ENCODE measurements at regions not wholly inside any gene's neighbourhood (a gene's known extent, or its start where the extent isn't known, plus 50 kb on each side); places are given as distances from the start of the nearest gene placed in this dataset.

DNA sequence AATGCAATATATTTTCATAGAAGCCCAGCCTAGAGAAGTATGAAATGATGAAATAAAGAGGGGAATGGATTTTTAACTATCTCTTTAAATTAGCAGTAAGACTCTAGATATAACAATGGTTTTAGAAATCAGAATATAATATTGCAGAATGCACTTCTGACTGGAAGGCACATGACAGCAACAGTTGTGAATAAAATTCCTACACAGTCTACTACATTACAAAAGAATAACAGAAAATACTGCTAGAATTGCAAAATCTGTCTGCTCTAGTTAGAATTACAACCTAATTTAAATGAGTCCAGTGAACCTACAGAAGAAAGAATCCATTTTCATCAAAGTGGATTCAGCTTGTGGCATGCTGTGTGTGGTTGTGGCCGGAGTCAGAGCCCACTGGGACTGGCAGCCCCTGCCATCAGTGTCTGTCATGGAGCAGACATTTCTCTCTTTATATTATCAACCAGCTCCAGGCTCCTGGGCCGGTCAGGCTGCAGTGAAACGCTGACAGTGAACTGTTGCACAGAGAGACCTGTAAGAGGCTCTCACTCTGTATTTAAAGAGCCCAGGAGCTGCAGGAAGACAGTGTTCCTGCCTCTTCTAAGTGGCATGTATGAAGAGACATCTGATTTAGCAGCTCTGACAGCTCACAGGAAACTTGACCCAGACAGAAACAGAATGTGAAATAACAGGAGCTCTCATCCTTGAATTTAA lies 1523.8 kb upstream of the CADM2 start:
- no peaks in the 10 kb centered on the region for H3K4me1 ChIP-seq (ENCODE audit: insufficient read depth)
- H3K27me3 ChIP-seq (replicated peaks; ENCODE audit: insufficient read depth) = no peaks in the 10 kb centered on the region
- H3K9ac ChIP-seq = no peak overlapping the region
- 7 to 8% methylated on average over 3 of the region's 3 CpGs for WGBS, 2 experiments (ENCODE audit: low coverage in 1 of 2, low lambda C conversion rate in 2 of 2, missing lambda C conversion rate in 2 of 2)
- no peaks in the 10 kb centered on the region for H3K9me2 ChIP-seq (ENCODE audit: insufficient read depth)
- H3K27ac ChIP-seq = no peak overlapping the region
- no peaks in the 10 kb centered on the region for H3F3A ChIP-seq (ENCODE audit: insufficient read depth)
- no peaks in the 10 kb centered on the region for H4K20me1 ChIP-seq (ENCODE audit: insufficient read depth)
- H3K79me2 ChIP-seq (ENCODE audit: insufficient read depth) = no peaks in the 10 kb centered on the region
- no peak overlapping the region for H3K4me2 ChIP-seq (ENCODE audit: unreplicated experiment)
- in situ Hi-C loops (cut with MboI) = no loop called here
- TF ChIP-seq EZH2 (IDR thresholded peaks at IDR 0.05; ENCODE audit: insufficient read depth, poor library complexity, severe bottlenecking) (no peak), EZH2phosphoT487 (IDR thresholded peaks at IDR 0.05; ENCODE audit: insufficient read depth, low read depth) (no peak)
- no peak for DNase-seq
- no peak overlapping the region for H3K4me3 ChIP-seq
- no peaks in the 10 kb centered on the region for H3K36me3 ChIP-seq (ENCODE audit: low read depth)
- H3K9me3 ChIP-seq (ENCODE audit: low read depth) = peaks cover 3% of the 10 kb centered on the region
- no peak overlapping the region for H2AFZ ChIP-seq

- Histone ChIP-seq H3K9ac (no peak overlapping the region), H3K9me2 (ENCODE audit: insufficient read depth) (no peaks in the 10 kb centered on the region), H3K27ac (no peak overlapping the region), H3K79me2 (ENCODE audit: insufficient read depth) (no peaks in the 10 kb centered on the region), H3F3A (ENCODE audit: insufficient read depth) (no peaks in the 10 kb centered on the region), H3K4me3 (no peak overlapping the region), H3K27me3 (replicated peaks; ENCODE audit: insufficient read depth) (no peaks in the 10 kb centered on the region), H2AFZ (no peak overlapping the region), H3K4me1 (ENCODE audit: insufficient read depth) (no peaks in the 10 kb centered on the region), H4K20me1 (ENCODE audit: insufficient read depth) (no peaks in the 10 kb centered on the region), H3K4me2 (ENCODE audit: unreplicated experiment) (no peak overlapping the region), H3K9me3 (ENCODE audit: low read depth) (no peaks in the 10 kb centered on the region), H3K36me3 (ENCODE audit: low read depth) (no peaks in the 10 kb centered on the region)
- in situ Hi-C loops (cut with MboI) = no loop called here
- no peak for TF ChIP-seq EZH2 (IDR thresholded peaks at IDR 0.05; ENCODE audit: insufficient read depth, poor library complexity, severe bottlenecking)
- no peak for TF ChIP-seq EZH2phosphoT487 (IDR thresholded peaks at IDR 0.05; ENCODE audit: insufficient read depth, low read depth)
- 16 to 19% methylated on average over 1 of the region's 1 CpG for WGBS, 2 experiments (ENCODE audit: low coverage in 1 of 2, low lambda C conversion rate in 2 of 2, missing lambda C conversion rate in 2 of 2)
- no peak for DNase-seq
Observed at GRCh38 chr3:83438188-83438587, 1520.6 kb upstream of the CADM2 start.

DNA sequence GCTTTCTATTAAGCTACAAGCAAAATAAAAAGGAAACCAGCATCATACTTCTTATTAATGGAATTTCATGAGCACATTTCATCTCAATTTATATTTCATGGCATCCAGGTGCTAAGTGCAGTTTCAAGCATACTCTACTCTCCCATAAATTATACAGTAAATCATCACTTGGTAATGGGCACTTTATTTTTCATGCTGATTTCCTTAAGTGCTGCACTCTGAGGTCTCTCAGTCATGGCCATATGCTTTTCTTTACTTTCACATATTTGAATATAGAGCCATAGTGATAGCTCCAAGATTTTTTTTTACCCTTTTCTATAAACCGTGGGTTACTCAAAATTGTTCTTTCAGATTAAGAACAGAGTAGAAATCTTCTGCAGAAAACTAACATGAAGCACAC lies 1505.7 kb upstream of the CADM2 start:
- WGBS, 2 experiments (ENCODE audit: low coverage in 1 of 2, low lambda C conversion rate in 2 of 2, missing lambda C conversion rate in 2 of 2) = 0 to 2% methylated on average over 1 of the region's 1 CpG

DNA sequence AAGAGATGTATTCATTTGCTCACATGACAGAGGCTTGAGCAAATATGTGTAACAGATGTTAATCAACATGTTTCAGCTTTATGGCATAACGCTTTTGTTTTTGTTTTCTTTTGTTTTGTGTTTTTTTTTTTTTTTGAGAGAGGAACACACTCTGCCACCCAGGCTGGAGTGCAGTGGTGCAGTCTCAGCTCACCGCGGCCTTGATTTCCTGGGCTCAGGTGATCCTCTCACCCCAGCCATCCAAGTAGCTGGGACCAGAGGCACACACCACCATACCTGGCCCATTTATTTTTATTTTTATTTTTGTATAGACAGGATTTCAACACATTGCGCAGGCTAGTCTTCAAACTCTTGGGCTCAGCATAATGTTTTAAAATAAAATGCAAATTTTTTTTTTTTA lies 1504.4 kb upstream of the CADM2 start:
- in situ Hi-C loops (cut with MboI) = no loop called here
- no peak overlapping the region for H3K27ac ChIP-seq
- H3K4me1 ChIP-seq (ENCODE audit: insufficient read depth) = no peaks in the 10 kb centered on the region
- no peaks in the 10 kb centered on the region for H3K9me3 ChIP-seq (ENCODE audit: low read depth)
- no peaks in the 10 kb centered on the region for H4K20me1 ChIP-seq (ENCODE audit: insufficient read depth)
- H3K27me3 ChIP-seq (replicated peaks; ENCODE audit: insufficient read depth) = no peaks in the 10 kb centered on the region
- no peaks in the 10 kb centered on the region for H3K79me2 ChIP-seq (ENCODE audit: insufficient read depth)
- H3K36me3 ChIP-seq (ENCODE audit: low read depth) = no peaks in the 10 kb centered on the region
- no peak for DNase-seq
- 34% methylated on average over 4 of the region's 4 CpGs for WGBS, 2 experiments (ENCODE audit: low coverage in 1 of 2, low lambda C conversion rate in 2 of 2, missing lambda C conversion rate in 2 of 2)
- no peak overlapping the region for H3K4me2 ChIP-seq (ENCODE audit: unreplicated experiment)
- H3K9me2 ChIP-seq (ENCODE audit: insufficient read depth) = no peaks in the 10 kb centered on the region
- H3F3A ChIP-seq (ENCODE audit: insufficient read depth) = no peaks in the 10 kb centered on the region
- H2AFZ ChIP-seq = no peak overlapping the region
- no peak overlapping the region for H3K4me3 ChIP-seq
- no peak overlapping the region for H3K9ac ChIP-seq
- TF ChIP-seq EZH2phosphoT487 (IDR thresholded peaks at IDR 0.05; ENCODE audit: insufficient read depth, low read depth) (no peak), EZH2 (IDR thresholded peaks at IDR 0.05; ENCODE audit: insufficient read depth, poor library complexity, severe bottlenecking) (no peak)

More for the DNA sequence above, 1505.7 kb upstream of the CADM2 start:
- no peaks in the 10 kb centered on the region for H3K36me3 ChIP-seq (ENCODE audit: low read depth)
- H3K27ac ChIP-seq = no peak overlapping the region
- in situ Hi-C loops (cut with MboI) = no loop called here
- no peak overlapping the region for H3K4me3 ChIP-seq
- no peak overlapping the region for H2AFZ ChIP-seq
- H3K9me3 ChIP-seq (ENCODE audit: low read depth) = no peaks in the 10 kb centered on the region
- H3K27me3 ChIP-seq (replicated peaks; ENCODE audit: insufficient read depth) = no peaks in the 10 kb centered on the region
- H3K4me2 ChIP-seq (ENCODE audit: unreplicated experiment) = no peak overlapping the region
- no peaks in the 10 kb centered on the region for H3K9me2 ChIP-seq (ENCODE audit: insufficient read depth)
- H3K9ac ChIP-seq = no peak overlapping the region
- DNase-seq = no peak
- no peaks in the 10 kb centered on the region for H3F3A ChIP-seq (ENCODE audit: insufficient read depth)
- H3K4me1 ChIP-seq (ENCODE audit: insufficient read depth) = no peaks in the 10 kb centered on the region
- no peaks in the 10 kb centered on the region for H4K20me1 ChIP-seq (ENCODE audit: insufficient read depth)
- H3K79me2 ChIP-seq (ENCODE audit: insufficient read depth) = no peaks in the 10 kb centered on the region
- no peak for TF ChIP-seq EZH2 (IDR thresholded peaks at IDR 0.05; ENCODE audit: insufficient read depth, poor library complexity, severe bottlenecking)
- TF ChIP-seq EZH2phosphoT487 (IDR thresholded peaks at IDR 0.05; ENCODE audit: insufficient read depth, low read depth) = no peak
